ENCODE measurements at regions not wholly inside any gene's neighbourhood (a gene's known extent, or its start where the extent isn't known, plus 50 kb on each side); places are given as distances from the start of the nearest gene placed in this dataset.

GRCh38 chr18:76188097-76188496 is 306.9 kb downstream of the ZNF516 start:
- Histone ChIP-seq H3K9me3 (peaks cover 0 to 14% (median 7%) of the 10 kb centered on the region in 4 donors), H3K36me3 (no peaks in the 10 kb centered on the region), H3K4me3 (no peak overlapping the region), H3K27me3 (no peaks in the 10 kb centered on the region), H3K27ac (replicated peaks in 1 of 4) (no peak overlapping the region), H3K4me1 (no peaks in the 10 kb centered on the region)
- DNase-seq (ENCODE audit: extremely low spot score), result no peak
- intact Hi-C loops (cut with DNase I), result no loop called here
- no peak for TF ChIP-seq EP300 (IDR thresholded peaks at IDR 0.05)
- TF ChIP-seq POLR2AphosphoS5 (IDR thresholded peaks at IDR 0.05), result no peak
- TF ChIP-seq POLR2A (IDR thresholded peaks at IDR 0.05; ENCODE audit: low read depth), result no peak
- TF ChIP-seq CTCF (IDR thresholded peaks at IDR 0.05), result no peak
- WGBS, result 27% methylated on average over 1 of the region's 1 CpG

DNA sequence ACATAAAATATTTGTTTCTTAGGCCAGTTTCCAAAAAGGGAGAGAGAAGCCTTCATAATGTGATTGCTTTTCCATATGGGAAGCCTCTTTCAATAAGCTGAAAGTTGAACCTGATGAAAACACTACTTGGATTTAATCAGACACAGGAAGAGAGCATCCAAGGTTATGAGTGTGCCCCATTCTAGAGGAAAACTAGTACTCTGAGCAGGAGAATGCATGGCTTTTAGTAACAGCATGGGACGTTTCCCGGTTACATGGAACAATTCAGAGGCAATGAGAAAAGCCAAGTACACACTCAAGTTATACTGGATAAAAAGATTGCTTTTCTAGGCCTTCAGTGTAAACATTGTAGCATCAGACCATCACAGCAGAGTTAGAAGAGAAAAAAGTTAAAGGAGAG is 315.8 kb downstream of the ZNF516 start:
- Histone ChIP-seq H3K4me3 (no peak overlapping the region), H3K4me1 (no peaks in the 10 kb centered on the region), H3K36me3 (no peaks in the 10 kb centered on the region), H3K27ac (replicated peaks in 1 of 4) (no peak overlapping the region), H3K27me3 (no peaks in the 10 kb centered on the region), H3K9me3 (no peaks in the 10 kb centered on the region)
- intact Hi-C loops (cut with DNase I), result no loop called here
- no peak for DNase-seq (ENCODE audit: extremely low spot score)
- 70% methylated on average over 2 of the region's 2 CpGs for WGBS
- TF ChIP-seq POLR2A (IDR thresholded peaks at IDR 0.05; ENCODE audit: low read depth), result no peak
- no peak for TF ChIP-seq EP300 (IDR thresholded peaks at IDR 0.05)
- no peak for TF ChIP-seq CTCF (IDR thresholded peaks at IDR 0.05)
- no peak for TF ChIP-seq POLR2AphosphoS5 (IDR thresholded peaks at IDR 0.05)

DNA sequence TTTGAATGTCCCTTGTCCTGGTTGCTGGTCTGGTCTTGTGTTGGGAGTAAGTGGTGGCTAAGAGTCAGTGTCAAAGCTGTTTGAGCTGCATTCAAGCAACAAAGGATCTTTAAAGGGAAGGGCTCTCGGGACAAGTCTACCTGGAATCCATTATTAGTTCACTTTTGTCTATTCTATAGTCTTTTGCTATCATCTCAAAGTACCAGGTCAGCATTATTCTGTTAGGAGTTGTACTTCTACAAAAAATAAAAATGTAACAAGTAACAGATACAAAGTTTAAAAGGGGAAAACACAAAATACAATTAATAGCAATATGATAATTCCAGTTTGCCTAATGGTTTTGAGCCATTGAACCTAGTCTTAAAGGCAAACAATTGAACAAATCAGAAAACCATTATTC is 317.9 kb downstream of the ZNF516 start:
- no peaks in the 10 kb centered on the region for H3K36me3 ChIP-seq
- H3K27me3 ChIP-seq, result no peaks in the 10 kb centered on the region
- no peak for DNase-seq (ENCODE audit: extremely low spot score)
- H3K4me1 ChIP-seq, result no peaks in the 10 kb centered on the region
- no peak overlapping the region for H3K4me3 ChIP-seq
- TF ChIP-seq EP300 (IDR thresholded peaks at IDR 0.05) (no peak), POLR2A (IDR thresholded peaks at IDR 0.05; ENCODE audit: low read depth) (no peak), CTCF (IDR thresholded peaks at IDR 0.05) (no peak), POLR2AphosphoS5 (IDR thresholded peaks at IDR 0.05) (no peak)
- H3K27ac ChIP-seq (replicated peaks in 1 of 4), result no peak overlapping the region
- intact Hi-C loops (cut with DNase I), result no loop called here
- H3K9me3 ChIP-seq, result no peaks in the 10 kb centered on the region
- WGBS, result 89% methylated on average over 1 of the region's 1 CpG

DNA sequence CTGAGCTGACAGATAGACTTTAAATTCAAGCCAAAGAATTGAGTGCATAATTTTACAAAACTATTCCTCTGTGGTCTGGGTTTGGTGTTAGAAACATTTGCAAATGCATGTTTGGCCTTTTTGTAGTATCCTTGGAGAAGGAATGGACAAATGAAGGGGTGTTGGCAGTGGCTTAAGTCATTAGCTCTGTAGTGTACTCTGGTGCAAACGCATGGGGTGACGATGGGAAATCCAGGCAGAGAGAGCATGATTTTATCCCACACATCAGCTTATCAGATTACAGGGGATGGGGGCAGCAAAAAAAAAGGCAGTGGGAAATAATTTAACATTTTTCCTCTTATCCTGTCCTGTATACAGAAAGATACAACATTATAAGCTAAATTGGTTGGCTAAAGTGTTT is 320.6 kb downstream of the ZNF516 start:
- WGBS, result 86% methylated on average over 2 of the region's 2 CpGs
- Histone ChIP-seq H3K9me3 (no peaks in the 10 kb centered on the region), H3K27me3 (no peaks in the 10 kb centered on the region), H3K4me3 (no peak overlapping the region), H3K27ac (replicated peaks in 1 of 4) (no peak overlapping the region), H3K4me1 (no peaks in the 10 kb centered on the region), H3K36me3 (no peaks in the 10 kb centered on the region)
- DNase-seq (ENCODE audit: extremely low spot score), result no peak
- TF ChIP-seq POLR2A (IDR thresholded peaks at IDR 0.05; ENCODE audit: low read depth) (no peak), CTCF (IDR thresholded peaks at IDR 0.05) (no peak), POLR2AphosphoS5 (IDR thresholded peaks at IDR 0.05) (no peak), EP300 (IDR thresholded peaks at IDR 0.05) (no peak)
- intact Hi-C loops (cut with DNase I), result no loop called here

GRCh38 chr18:76169733-76170132 is 325.3 kb downstream of the ZNF516 start:
- H3K27me3 ChIP-seq, result no peaks in the 10 kb centered on the region
- H3K36me3 ChIP-seq, result no peaks in the 10 kb centered on the region
- H3K9me3 ChIP-seq, result no peaks in the 10 kb centered on the region
- no peak for DNase-seq (ENCODE audit: extremely low spot score)
- TF ChIP-seq POLR2AphosphoS5 (IDR thresholded peaks at IDR 0.05) (no peak), POLR2A (IDR thresholded peaks at IDR 0.05; ENCODE audit: low read depth) (no peak), EP300 (IDR thresholded peaks at IDR 0.05) (no peak), CTCF (IDR thresholded peaks at IDR 0.05) (no peak)
- no peak overlapping the region for H3K27ac ChIP-seq (replicated peaks in 1 of 4)
- 87% methylated on average over 5 of the region's 6 CpGs for WGBS
- no peak overlapping the region for H3K4me3 ChIP-seq
- intact Hi-C loops (cut with DNase I), result no loop called here
- no peaks in the 10 kb centered on the region for H3K4me1 ChIP-seq
